ENCODE measurements at regions not wholly inside any gene's neighbourhood (a gene's known extent, or its start where the extent isn't known, plus 50 kb on each side); places are given as distances from the start of the nearest gene placed in this dataset.

- TF ChIP-seq, protein P1, sequence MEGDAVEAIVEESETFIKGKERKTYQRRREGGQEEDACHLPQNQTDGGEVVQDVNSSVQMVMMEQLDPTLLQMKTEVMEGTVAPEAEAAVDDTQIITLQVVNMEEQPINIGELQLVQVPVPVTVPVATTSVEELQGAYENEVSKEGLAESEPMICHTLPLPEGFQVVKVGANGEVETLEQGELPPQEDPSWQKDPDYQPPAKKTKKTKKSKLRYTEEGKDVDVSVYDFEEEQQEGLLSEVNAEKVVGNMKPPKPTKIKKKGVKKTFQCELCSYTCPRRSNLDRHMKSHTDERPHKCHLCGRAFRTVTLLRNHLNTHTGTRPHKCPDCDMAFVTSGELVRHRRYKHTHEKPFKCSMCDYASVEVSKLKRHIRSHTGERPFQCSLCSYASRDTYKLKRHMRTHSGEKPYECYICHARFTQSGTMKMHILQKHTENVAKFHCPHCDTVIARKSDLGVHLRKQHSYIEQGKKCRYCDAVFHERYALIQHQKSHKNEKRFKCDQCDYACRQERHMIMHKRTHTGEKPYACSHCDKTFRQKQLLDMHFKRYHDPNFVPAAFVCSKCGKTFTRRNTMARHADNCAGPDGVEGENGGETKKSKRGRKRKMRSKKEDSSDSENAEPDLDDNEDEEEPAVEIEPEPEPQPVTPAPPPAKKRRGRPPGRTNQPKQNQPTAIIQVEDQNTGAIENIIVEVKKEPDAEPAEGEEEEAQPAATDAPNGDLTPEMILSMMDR (conservative IDR thresholded peaks at IDR 0.05; ENCODE audit: low read depth, low read length) = no peak
- DNase-seq (ENCODE audit: low read depth) = no peak
- H3K4me3 ChIP-seq (ENCODE audit: low read depth, low read length) = no peak overlapping the region
Measured at GRCh38 chr5:96516631-96517071, 83.6 kb upstream of the PCSK1 start.

DNA sequence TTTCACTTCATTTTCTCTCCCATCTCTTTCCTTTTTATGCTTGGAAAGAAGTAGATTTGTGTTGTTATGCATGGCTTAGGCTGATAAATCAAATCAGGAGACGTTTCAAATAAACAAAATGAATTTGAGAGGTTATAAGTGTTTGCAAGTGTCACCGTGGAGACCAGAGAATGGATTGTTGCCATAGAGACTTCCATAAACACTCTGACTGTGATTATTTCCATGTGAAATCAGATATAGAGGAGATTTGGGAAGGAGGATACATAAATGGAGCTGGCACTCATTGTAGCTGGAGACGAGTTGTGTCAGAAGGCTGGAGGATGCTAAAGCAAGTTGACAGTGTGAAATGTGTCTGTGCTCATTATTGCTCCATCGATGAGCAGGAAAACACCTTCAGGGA, 84.2 kb upstream of the PCSK1 start:
- no peak for DNase-seq (ENCODE audit: low read depth)
- no peak overlapping the region for H3K4me3 ChIP-seq (ENCODE audit: low read depth, low read length)
- TF ChIP-seq, protein P1 (conservative IDR thresholded peaks at IDR 0.05; ENCODE audit: low read depth, low read length) = no peak

DNA sequence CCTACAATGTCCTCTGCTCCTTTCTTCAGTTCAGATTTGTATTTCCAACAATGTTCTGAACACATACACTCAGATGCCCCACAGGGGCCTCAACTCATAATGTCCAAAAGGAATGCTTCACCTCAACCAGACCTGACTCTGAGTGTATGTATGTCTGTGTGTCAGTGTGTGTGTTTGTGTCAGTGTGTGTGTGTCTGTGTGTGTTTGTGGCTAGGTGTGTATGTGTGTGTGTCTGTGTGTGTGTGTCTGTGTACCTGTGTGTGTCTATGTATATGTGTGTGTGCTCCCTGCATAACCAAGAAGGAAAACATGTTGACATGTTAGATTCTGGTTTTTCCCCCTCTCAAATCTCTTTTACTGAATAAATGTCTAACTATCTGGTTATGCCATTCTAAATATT, 87.3 kb upstream of the PCSK1 start:
- no peak for DNase-seq (ENCODE audit: low read depth)
- TF ChIP-seq, protein P1 (conservative IDR thresholded peaks at IDR 0.05; ENCODE audit: low read depth, low read length) = no peak

DNA sequence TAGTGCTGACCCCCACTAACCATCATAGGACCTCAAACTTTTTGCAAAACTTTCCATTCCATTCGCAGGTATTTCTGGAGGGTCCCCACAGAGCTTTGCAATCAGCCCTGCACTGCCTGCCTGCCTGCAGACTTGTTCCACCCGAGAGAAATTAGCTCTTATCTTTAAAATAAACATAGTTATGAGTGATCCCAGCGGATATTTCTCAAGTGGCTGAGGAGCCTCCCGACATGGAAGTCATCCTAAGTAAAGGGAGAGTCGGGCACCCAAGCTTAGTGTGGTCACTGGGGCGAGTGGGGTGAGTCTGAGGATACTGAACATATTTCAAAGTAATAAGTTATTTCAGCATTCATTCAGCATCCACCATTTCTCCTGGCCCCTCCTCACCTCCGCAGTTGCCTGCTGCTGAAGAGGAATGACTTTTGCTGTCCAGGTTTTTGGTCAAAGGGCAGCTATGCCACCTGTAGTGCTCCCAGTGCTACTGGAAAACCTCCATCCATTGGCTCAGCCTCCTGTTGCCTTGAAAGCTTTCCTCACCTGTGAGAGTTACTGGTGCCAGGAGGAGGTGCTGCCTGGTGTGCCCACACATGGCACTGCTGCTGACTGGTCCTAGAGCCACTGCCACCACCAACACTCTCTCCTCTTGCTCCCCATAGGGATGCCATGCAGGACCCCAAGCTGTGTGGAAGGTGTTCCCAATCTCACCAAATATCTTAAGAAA, 89.7 kb upstream of the PCSK1 start:
- TF ChIP-seq, protein P1 (conservative IDR thresholded peaks at IDR 0.05; ENCODE audit: low read depth, low read length) = no peak
- no peak overlapping the region for H3K4me3 ChIP-seq (ENCODE audit: low read depth, low read length)
- DNase-seq (ENCODE audit: low read depth) = no peak

More for the DNA sequence above, 87.3 kb upstream of the PCSK1 start:
- no peak overlapping the region for H3K4me3 ChIP-seq (ENCODE audit: low read depth, low read length)

- H3K4me3 ChIP-seq (ENCODE audit: low read depth, low read length) = no peak overlapping the region
- no peak for DNase-seq (ENCODE audit: low read depth)
- TF ChIP-seq, protein P1 (conservative IDR thresholded peaks at IDR 0.05; ENCODE audit: low read depth, low read length) = no peak
Measured at GRCh38 chr5:96527768-96528661, 95.0 kb upstream of the PCSK1 start.

- no peak for DNase-seq (ENCODE audit: low read depth)
- H3K4me3 ChIP-seq (ENCODE audit: low read depth, low read length) = no peak overlapping the region
- TF ChIP-seq, protein P1 (conservative IDR thresholded peaks at IDR 0.05; ENCODE audit: low read depth, low read length) = no peak
Measured at GRCh38 chr5:96528826-96529474, 95.9 kb upstream of the PCSK1 start.
